ENCODE measurements at regions not wholly inside any gene's neighbourhood (a gene's known extent, or its start where the extent isn't known, plus 50 kb on each side); places are given as distances from the start of the nearest gene placed in this dataset.

DNA sequence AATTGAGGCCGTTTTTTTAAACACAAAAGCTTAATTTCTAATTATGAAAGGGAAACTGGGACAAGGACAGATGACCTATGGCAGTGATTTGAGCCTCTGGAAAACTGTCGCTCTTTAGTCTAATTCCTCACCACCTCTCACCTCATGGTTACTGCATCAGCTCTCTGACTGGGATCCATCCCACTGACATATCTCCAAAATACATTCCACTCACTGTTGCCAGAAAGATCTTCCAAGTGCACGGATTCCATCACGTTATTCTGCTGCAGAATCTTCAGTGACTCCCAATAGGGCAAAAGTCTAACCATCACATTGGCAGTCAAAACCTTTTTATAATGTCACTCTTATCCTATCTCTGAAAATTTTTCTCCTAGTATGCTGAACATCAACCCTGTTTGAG is 132.3 kb upstream of the MB21D2 start:
- Histone ChIP-seq H3K27me3 (peaks cover 10% of the 10 kb centered on the region), H3K36me3 (replicated peaks in 1 of 2) (no peaks in the 10 kb centered on the region), H3K9me3 (replicated peaks in 1 of 3) (no peaks in the 10 kb centered on the region), H3K4me3 (no peak overlapping the region), H3K27ac (no peak overlapping the region), H3K4me1 (replicated peaks in 1 of 2) (no peaks in the 10 kb centered on the region)
- 51 to 68% (median 59%) methylated on average over 4 of the region's 4 CpGs for WGBS, 4 donors
- TF ChIP-seq POLR2A (IDR thresholded peaks at IDR 0.05) = no peak
- TF ChIP-seq, protein P1, sequence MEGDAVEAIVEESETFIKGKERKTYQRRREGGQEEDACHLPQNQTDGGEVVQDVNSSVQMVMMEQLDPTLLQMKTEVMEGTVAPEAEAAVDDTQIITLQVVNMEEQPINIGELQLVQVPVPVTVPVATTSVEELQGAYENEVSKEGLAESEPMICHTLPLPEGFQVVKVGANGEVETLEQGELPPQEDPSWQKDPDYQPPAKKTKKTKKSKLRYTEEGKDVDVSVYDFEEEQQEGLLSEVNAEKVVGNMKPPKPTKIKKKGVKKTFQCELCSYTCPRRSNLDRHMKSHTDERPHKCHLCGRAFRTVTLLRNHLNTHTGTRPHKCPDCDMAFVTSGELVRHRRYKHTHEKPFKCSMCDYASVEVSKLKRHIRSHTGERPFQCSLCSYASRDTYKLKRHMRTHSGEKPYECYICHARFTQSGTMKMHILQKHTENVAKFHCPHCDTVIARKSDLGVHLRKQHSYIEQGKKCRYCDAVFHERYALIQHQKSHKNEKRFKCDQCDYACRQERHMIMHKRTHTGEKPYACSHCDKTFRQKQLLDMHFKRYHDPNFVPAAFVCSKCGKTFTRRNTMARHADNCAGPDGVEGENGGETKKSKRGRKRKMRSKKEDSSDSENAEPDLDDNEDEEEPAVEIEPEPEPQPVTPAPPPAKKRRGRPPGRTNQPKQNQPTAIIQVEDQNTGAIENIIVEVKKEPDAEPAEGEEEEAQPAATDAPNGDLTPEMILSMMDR (IDR thresholded peaks at IDR 0.05) = no peak
- DNase-seq = no peak
- intact Hi-C loops (cut with DNase I) = loop anchor here in 1 of 2 donors (10.0 kb wide), 1 partner anchor 525 kb away; no protein-coding TSS in a partner anchor

DNA sequence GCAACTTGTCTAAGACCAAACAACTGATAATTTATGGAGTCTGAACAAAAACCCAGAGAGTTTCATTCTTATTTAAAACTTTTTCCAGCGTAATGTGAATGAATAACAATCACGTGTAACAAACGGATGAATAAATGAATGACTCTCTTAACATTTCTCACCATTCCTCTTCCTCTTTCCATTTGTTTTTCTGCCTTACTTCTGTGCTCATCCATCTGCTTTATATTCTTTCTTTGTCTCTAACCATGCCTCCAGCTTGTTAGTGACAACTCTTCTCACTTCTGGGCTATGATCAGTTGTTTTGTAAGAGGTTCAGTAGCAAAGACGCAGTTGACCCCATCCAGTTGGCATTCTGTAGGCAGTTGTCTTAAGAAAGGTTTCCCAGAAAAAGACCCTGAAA is 133.7 kb upstream of the MB21D2 start:
- Histone ChIP-seq H3K4me1 (replicated peaks in 1 of 2) (no peaks in the 10 kb centered on the region), H3K4me3 (no peak overlapping the region), H3K9me3 (replicated peaks in 1 of 3) (no peaks in the 10 kb centered on the region), H3K36me3 (replicated peaks in 1 of 2) (no peaks in the 10 kb centered on the region), H3K27ac (no peak overlapping the region), H3K27me3 (peaks cover 10% of the 10 kb centered on the region)
- intact Hi-C loops (cut with DNase I) = no loop called here
- DNase-seq = no peak
- WGBS, 4 donors = 80 to 87% (median 82%) methylated on average over 4 of the region's 4 CpGs
- no peak for TF ChIP-seq POLR2A (IDR thresholded peaks at IDR 0.05)
- TF ChIP-seq, protein P1 (IDR thresholded peaks at IDR 0.05) = no peak

DNA sequence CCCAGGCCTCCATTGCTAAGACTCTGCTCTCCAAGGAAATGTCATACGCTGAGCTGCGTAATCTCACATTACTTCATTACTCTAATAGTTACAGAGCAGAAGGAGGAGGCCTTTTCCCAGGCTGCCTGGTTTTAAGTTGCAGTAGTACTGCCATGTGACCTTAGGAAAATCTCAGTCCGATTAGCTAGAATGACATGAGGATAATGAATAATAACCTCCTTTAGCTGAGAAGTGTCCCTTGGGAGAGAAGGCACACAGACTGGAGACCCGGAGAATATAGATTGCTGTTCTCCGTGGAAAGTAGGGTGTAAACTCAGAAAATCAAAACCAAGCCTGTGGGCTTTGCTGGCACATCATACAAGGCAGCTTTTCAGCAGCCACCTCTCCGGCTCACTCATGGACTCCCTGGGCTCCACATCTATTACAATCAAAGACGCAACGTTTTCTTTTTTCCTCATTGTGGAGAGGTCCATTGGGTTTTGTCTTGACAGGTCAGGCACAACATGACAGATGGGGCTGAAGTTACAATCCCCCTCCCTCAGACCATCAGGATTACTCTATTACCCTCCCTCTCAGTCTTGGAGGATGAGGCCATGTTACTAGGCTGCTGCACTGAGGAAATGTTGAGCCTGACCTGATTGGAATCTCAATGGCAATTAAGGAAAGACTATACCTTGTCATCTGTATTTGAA is 134.8 kb upstream of the MB21D2 start:
- no peak overlapping the region for H3K27ac ChIP-seq
- no peaks in the 10 kb centered on the region for H3K36me3 ChIP-seq (replicated peaks in 1 of 2)
- TF ChIP-seq, protein P1 (IDR thresholded peaks at IDR 0.05) = no peak
- TF ChIP-seq POLR2A (IDR thresholded peaks at IDR 0.05) = no peak
- no peaks in the 10 kb centered on the region for H3K9me3 ChIP-seq (replicated peaks in 1 of 3)
- no peak overlapping the region for H3K4me3 ChIP-seq
- H3K27me3 ChIP-seq = peaks cover 10% of the 10 kb centered on the region
- intact Hi-C loops (cut with DNase I) = no loop called here
- no peak for DNase-seq
- WGBS, 4 donors = 61 to 69% (median 68%) methylated on average over 8 of the region's 8 CpGs
- H3K4me1 ChIP-seq (replicated peaks in 1 of 2) = no peaks in the 10 kb centered on the region

DNA sequence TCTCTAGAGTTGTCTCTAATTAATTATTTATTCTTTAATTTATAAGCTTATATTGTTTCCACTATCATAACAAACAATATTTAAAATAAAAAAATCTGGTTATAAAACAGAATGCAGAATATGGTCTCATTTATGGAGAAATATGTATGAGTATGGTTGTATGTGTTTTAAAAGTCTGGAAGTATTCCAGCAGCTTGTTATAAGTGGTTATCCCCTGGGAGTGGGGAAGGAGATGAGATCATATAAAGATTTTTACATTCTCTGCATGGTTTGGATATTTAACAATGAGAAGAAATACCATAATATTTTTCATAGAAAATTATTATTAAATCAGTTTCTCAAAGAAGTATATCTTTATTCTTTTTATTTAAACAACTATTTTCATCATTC is 135.4 kb upstream of the MB21D2 start:
- Histone ChIP-seq H3K36me3 (replicated peaks in 1 of 2) (no peaks in the 10 kb centered on the region), H3K4me3 (no peak overlapping the region), H3K27ac (no peak overlapping the region), H3K9me3 (replicated peaks in 1 of 3) (no peaks in the 10 kb centered on the region), H3K4me1 (replicated peaks in 1 of 2) (no peaks in the 10 kb centered on the region), H3K27me3 (peaks cover 10% of the 10 kb centered on the region)
- TF ChIP-seq, protein P1 (IDR thresholded peaks at IDR 0.05) = no peak
- TF ChIP-seq POLR2A (IDR thresholded peaks at IDR 0.05) = no peak
- DNase-seq = no peak
- intact Hi-C loops (cut with DNase I) = no loop called here

Data from adrenal gland (tissue), 9 donors.